GM23338 (cell line): ENCODE measurements at regions not wholly inside any gene's neighbourhood (a gene's known extent, or its start where the extent isn't known, plus 50 kb on each side); places are given as distances from the start of the nearest gene placed in this dataset.

ENCODE experiments used
- ATAC-seq: fragments of 200-7000 bp; cut with Tn5 transposase; 3 replicates; pipeline ENCODE4 v1.9.1; 2020
- DNase-seq: peaks from one replicate; pipeline ENCODE4 v3.0.0-alpha.2; 2015; ENCODE audit warnings: low spot score
- H2AFZ ChIP-seq: fragments of 200-600 bp; sonication (generic); 2 replicates; pipeline ENCODE4 v1.8.0; 2016; ENCODE audit warnings: antibody characterized with exemption, mild to moderate bottlenecking, moderate library complexity
- H3F3A ChIP-seq: fragments of 200-600 bp; sonication (generic); replicated peaks from 2 replicates; pipeline ENCODE4 v1.8.0; 2017; ENCODE audit warnings: antibody characterized with exemption, mixed run types, low read depth
- H3K27ac ChIP-seq: fragments of 200-600 bp; sonication (generic); 2 replicates; pipeline ENCODE4 v1.6.1; 2016; ENCODE audit warnings: low read depth
- H3K27me3 ChIP-seq: fragments of 200-600 bp; sonication (generic); 2 replicates; pipeline ENCODE4 v1.8.0; 2016; ENCODE audit warnings: mild to moderate bottlenecking, mixed run types, moderate library complexity; ENCODE audit not compliant: insufficient read depth
- H3K36me3 ChIP-seq: fragments of 200-600 bp; sonication (generic); 2 replicates; pipeline ENCODE4 v1.8.0; 2016; ENCODE audit warnings: mild to moderate bottlenecking; ENCODE audit not compliant: insufficient read depth
- H3K4me1 ChIP-seq: fragments of 200-600 bp; sonication (generic); 2 replicates; pipeline ENCODE4 v1.8.0; 2016; ENCODE audit warnings: mild to moderate bottlenecking, moderate library complexity; ENCODE audit not compliant: insufficient read depth
- H3K4me2 ChIP-seq: fragments of 200-600 bp; sonication (generic); 2 replicates; pipeline ENCODE4 v1.7.1; 2017; ENCODE audit warnings: mixed run types
- H3K4me3 ChIP-seq: fragments of 200-600 bp; sonication (generic); 2 replicates; pipeline ENCODE4 v1.6.1; 2016; ENCODE audit warnings: mixed run types
- H3K79me2 ChIP-seq: fragments of 200-600 bp; sonication (generic); replicated peaks from 2 replicates; pipeline ENCODE4 v1.8.0; 2017; ENCODE audit warnings: mild to moderate bottlenecking; ENCODE audit not compliant: insufficient read depth
- H3K9me2 ChIP-seq: fragments of 200-600 bp; sonication (generic); 2 replicates; pipeline ENCODE4 v1.8.0; 2017; ENCODE audit not compliant: insufficient read depth
- H4K20me1 ChIP-seq: fragments of 200-600 bp; sonication (generic); replicated peaks from 2 replicates; pipeline ENCODE4 v1.8.0; 2017; ENCODE audit warnings: mild to moderate bottlenecking; ENCODE audit not compliant: insufficient read depth
- H3K27ac Mint-ChIP-seq: 2 replicates; pipeline ENCODE4 v1.8.0; 2020; ENCODE audit warnings: inconsistent platforms, mild to moderate bottlenecking, moderate library complexity, mixed read lengths
- H3K27me3 Mint-ChIP-seq: 3 replicates; pipeline ENCODE4 v1.8.0; 2022; ENCODE audit warnings: low read depth, mild to moderate bottlenecking, moderate library complexity, mixed read lengths, inconsistent platforms; ENCODE audit not compliant: insufficient read depth, poor library complexity
- H3K36me3 Mint-ChIP-seq: 3 replicates; pipeline ENCODE4 v1.8.0; 2021; ENCODE audit warnings: low read depth, mild to moderate bottlenecking, inconsistent platforms, moderate library complexity, mixed read lengths
- H3K4me1 Mint-ChIP-seq: 3 replicates; pipeline ENCODE4 v1.8.0; 2020; ENCODE audit warnings: mild to moderate bottlenecking, inconsistent platforms, mixed read lengths
- H3K4me3 Mint-ChIP-seq: 3 replicates; pipeline ENCODE4 v1.8.0; 2021; ENCODE audit warnings: moderate library complexity, mild to moderate bottlenecking, inconsistent platforms, mixed read lengths
- H3K9me3 Mint-ChIP-seq: 3 replicates; pipeline ENCODE4 v1.8.0; 2020; ENCODE audit warnings: moderate library complexity, mild to moderate bottlenecking, inconsistent platforms, mixed read lengths
- CREB1 ChIP-seq: fragments of 250-450 bp; sonication (Bioruptor Pico); IDR thresholded peaks from 2 replicates; pipeline ENCODE4 v1.5.0; 2020; ENCODE audit warnings: low read depth, mild to moderate bottlenecking, moderate library complexity
- EZH2 ChIP-seq: fragments of 200-600 bp; sonication (generic); IDR thresholded peaks from one replicate; pipeline ENCODE4 v1.8.0; 2017; ENCODE audit warnings: antibody characterized with exemption, mild to moderate bottlenecking, low read depth; ENCODE audit not compliant: unreplicated experiment
- EZH2phosphoT487 ChIP-seq: fragments of 200-600 bp; sonication (generic); IDR thresholded peaks from one replicate; pipeline ENCODE4 v1.8.1; 2018; ENCODE audit warnings: antibody characterized with exemption; ENCODE audit not compliant: unreplicated experiment
- JUNB ChIP-seq: IDR thresholded peaks from one replicate; pipeline ENCODE4 v1.6.1; 2016; ENCODE audit warnings: antibody characterized with exemption; ENCODE audit not compliant: unreplicated experiment
- NANOG ChIP-seq: IDR thresholded peaks from 2 replicates; pipeline ENCODE4 v1.6.1; 2016; ENCODE audit warnings: antibody characterized with exemption, borderline replicate concordance
- POLR2AphosphoS5 ChIP-seq: IDR thresholded peaks from 2 replicates; pipeline ENCODE4 v1.6.1; 2016; ENCODE audit warnings: antibody characterized with exemption, low read depth
- STAT1 ChIP-seq: IDR thresholded peaks from one replicate; pipeline ENCODE4 v1.6.1; 2016; ENCODE audit warnings: antibody characterized with exemption; ENCODE audit not compliant: unreplicated experiment
- ZNF114 ChIP-seq: fragments of 250-450 bp; sonication (Bioruptor Pico); IDR thresholded peaks from 2 replicates; pipeline ENCODE4 v1.5.0; 2020; ENCODE audit warnings: mild to moderate bottlenecking, moderate library complexity
- ZNF331 ChIP-seq: fragments of 250-450 bp; sonication (Bioruptor Pico); IDR thresholded peaks from 2 replicates; pipeline ENCODE4 v1.5.0; 2020; ENCODE audit warnings: low read depth, mild to moderate bottlenecking, moderate library complexity
- ZNF462 ChIP-seq: fragments of 250-450 bp; sonication (Bioruptor Pico); IDR thresholded peaks from 2 replicates; pipeline ENCODE4 v1.5.0; 2020; ENCODE audit warnings: mild to moderate bottlenecking, moderate library complexity
- TF ChIP-seq, protein P1 (sequence below): IDR thresholded peaks from 2 replicates; pipeline ENCODE4 v1.6.1; 2016; ENCODE audit warnings: antibody characterized with exemption
- TF ChIP-seq, protein P2 (sequence below), 2 experiments: fragments of 200-600 bp in 1 of 2; sonication (generic) in 1 of 2; conservative IDR thresholded peaks; 2 replicates each; pipeline versions ENCODE4 v1.5.1 to v1.6.1; 2016 to 2017; ENCODE audit warnings: antibody characterized with exemption in 2 of 2, low read depth in 2 of 2, mild to moderate bottlenecking in 2 of 2, moderate library complexity in 1 of 2

- Histone ChIP-seq H3K27ac (no peak overlapping the region), H4K20me1 (no peaks in the 10 kb centered on the region), H3F3A (no peaks in the 10 kb centered on the region), H3K36me3 (no peaks in the 10 kb centered on the region), H2AFZ (peak overlapping the region; percentile 69; the same call in 1 of the 2 replicates), H3K9me2 (no peaks in the 10 kb centered on the region), H3K27me3 (no peaks in the 10 kb centered on the region), H3K79me2 (no peaks in the 10 kb centered on the region), H3K4me1 (no peaks in the 10 kb centered on the region), H3K4me2 (no peak overlapping the region), H3K4me3 (no peak overlapping the region)
- H3K9me3 Mint-ChIP-seq, result no peaks in the 10 kb centered on the region
- H3K4me1 Mint-ChIP-seq, result no peaks in the 10 kb centered on the region
- H3K27me3 Mint-ChIP-seq, result no peaks in the 10 kb centered on the region
- DNase-seq (no peak), ATAC-seq (no peak)
- no peaks in the 10 kb centered on the region for H3K36me3 Mint-ChIP-seq
- TF ChIP-seq POLR2AphosphoS5, result no peak
- TF ChIP-seq JUNB, result no peak
- no peak overlapping the region for H3K27ac Mint-ChIP-seq
- H3K4me3 Mint-ChIP-seq, result no peak overlapping the region
Measured at GRCh38 chr4:124144238-124144654, 568.3 kb downstream of the ANKRD50 start.

DNA sequence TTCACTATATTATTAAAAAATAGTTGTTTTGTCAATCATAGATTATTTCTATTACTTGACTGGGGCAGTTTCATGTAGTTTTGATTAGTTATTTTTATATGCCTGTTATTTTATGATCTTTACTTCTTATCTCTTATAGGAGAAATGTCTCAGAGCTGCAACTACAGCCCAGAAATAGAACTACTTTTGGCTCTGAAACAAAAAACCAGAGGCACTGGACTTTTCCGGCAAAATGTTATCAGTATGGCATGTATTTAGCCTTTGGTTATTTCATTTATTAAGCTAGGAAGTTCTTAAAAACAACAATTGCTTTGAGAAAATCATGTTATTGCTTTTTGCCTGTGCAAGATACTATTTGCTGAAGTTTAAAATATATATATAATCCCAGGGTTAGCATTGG, 566.5 kb downstream of the ANKRD50 start:
- Mint-ChIP-seq H3K36me3 (no peaks in the 10 kb centered on the region), H3K27ac (no peak overlapping the region), H3K4me3 (no peak overlapping the region), H3K27me3 (no peaks in the 10 kb centered on the region), H3K9me3 (no peaks in the 10 kb centered on the region), H3K4me1 (no peaks in the 10 kb centered on the region)
- Histone ChIP-seq H3K4me2 (no peak overlapping the region), H3K9me2 (no peaks in the 10 kb centered on the region), H3K4me3 (no peak overlapping the region), H3K79me2 (no peaks in the 10 kb centered on the region), H3K4me1 (no peaks in the 10 kb centered on the region), H3K27ac (no peak overlapping the region), H3K36me3 (no peaks in the 10 kb centered on the region), H4K20me1 (no peaks in the 10 kb centered on the region), H3F3A (no peaks in the 10 kb centered on the region), H2AFZ (no peak overlapping the region), H3K27me3 (no peaks in the 10 kb centered on the region)
- no peak for DNase-seq
- no peak for ATAC-seq
- no peak for TF ChIP-seq CREB1 (CRISPR knock-in tag)
- TF ChIP-seq JUNB, result no peak
- no peak for TF ChIP-seq EZH2
- TF ChIP-seq EZH2phosphoT487, result no peak
- TF ChIP-seq ZNF331 (CRISPR knock-in tag), result no peak
- TF ChIP-seq POLR2AphosphoS5, result no peak
- TF ChIP-seq ZNF462, result no peak
- TF ChIP-seq, protein P1, sequence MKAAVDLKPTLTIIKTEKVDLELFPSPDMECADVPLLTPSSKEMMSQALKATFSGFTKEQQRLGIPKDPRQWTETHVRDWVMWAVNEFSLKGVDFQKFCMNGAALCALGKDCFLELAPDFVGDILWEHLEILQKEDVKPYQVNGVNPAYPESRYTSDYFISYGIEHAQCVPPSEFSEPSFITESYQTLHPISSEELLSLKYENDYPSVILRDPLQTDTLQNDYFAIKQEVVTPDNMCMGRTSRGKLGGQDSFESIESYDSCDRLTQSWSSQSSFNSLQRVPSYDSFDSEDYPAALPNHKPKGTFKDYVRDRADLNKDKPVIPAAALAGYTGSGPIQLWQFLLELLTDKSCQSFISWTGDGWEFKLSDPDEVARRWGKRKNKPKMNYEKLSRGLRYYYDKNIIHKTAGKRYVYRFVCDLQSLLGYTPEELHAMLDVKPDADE, result no peak
- TF ChIP-seq, protein P2, sequence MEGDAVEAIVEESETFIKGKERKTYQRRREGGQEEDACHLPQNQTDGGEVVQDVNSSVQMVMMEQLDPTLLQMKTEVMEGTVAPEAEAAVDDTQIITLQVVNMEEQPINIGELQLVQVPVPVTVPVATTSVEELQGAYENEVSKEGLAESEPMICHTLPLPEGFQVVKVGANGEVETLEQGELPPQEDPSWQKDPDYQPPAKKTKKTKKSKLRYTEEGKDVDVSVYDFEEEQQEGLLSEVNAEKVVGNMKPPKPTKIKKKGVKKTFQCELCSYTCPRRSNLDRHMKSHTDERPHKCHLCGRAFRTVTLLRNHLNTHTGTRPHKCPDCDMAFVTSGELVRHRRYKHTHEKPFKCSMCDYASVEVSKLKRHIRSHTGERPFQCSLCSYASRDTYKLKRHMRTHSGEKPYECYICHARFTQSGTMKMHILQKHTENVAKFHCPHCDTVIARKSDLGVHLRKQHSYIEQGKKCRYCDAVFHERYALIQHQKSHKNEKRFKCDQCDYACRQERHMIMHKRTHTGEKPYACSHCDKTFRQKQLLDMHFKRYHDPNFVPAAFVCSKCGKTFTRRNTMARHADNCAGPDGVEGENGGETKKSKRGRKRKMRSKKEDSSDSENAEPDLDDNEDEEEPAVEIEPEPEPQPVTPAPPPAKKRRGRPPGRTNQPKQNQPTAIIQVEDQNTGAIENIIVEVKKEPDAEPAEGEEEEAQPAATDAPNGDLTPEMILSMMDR (conservative IDR thresholded peaks at IDR 0.05; ENCODE audit: low read depth in 2 of 2), result no peak
- TF ChIP-seq ZNF114 (CRISPR knock-in tag), result no peak
- TF ChIP-seq NANOG, result no peak
- no peak for TF ChIP-seq STAT1
